Hematopoietic multipotent progenitor cell treated with erythropoietin and hydrocortisone succinate and interleukin-3 and kit ligand, for 6 days (in vitro differentiated cells): ENCODE measurements at regions not wholly inside any gene's neighbourhood (a gene's known extent, or its start where the extent isn't known, plus 50 kb on each side); places are given as distances from the start of the nearest gene placed in this dataset.
"Not testable (repeated sequence)": the region's sequence is repeated elsewhere in the genome, so short reads cannot be mapped to it uniquely, and the experiment has no call there.

Experiments
- DNase-seq: peaks from one replicate; pipeline ENCODE4 v3.0.0-alpha.2; 2015

- no peak for DNase-seq
These were observed 839.7 kb downstream of the CDH11 start for GRCh38 chr16:64282181-64282580.

GRCh38 chr16:64280317-64280716 lies 841.5 kb downstream of the CDH11 start:
- no peak for DNase-seq

GRCh38 chr16:64278196-64278595 lies 843.7 kb downstream of the CDH11 start:
- no peak for DNase-seq

- no peak for DNase-seq
These were observed 845.2 kb downstream of the CDH11 start for GRCh38 chr16:64276646-64277045.

- no peak for DNase-seq
These were observed 849.8 kb downstream of the CDH11 start for GRCh38 chr16:64272028-64272427.

GRCh38 chr16:64269756-64270155 lies 852.1 kb downstream of the CDH11 start:
- no peak for DNase-seq

- DNase-seq: no peak
These were observed 856.1 kb downstream of the CDH11 start for GRCh38 chr16:64265756-64266155.

GRCh38 chr16:64260631-64261401 lies 861.0 kb downstream of the CDH11 start:
- not testable (repeated sequence) for DNase-seq

- no peak for DNase-seq
These were observed 867.2 kb downstream of the CDH11 start for GRCh38 chr16:64254443-64255367.

GRCh38 chr16:64253525-64253924 lies 868.3 kb downstream of the CDH11 start:
- DNase-seq: no peak

- DNase-seq: no peak
These were observed 868.8 kb downstream of the CDH11 start for GRCh38 chr16:64253096-64253495.

GRCh38 chr16:64251742-64252141 lies 870.1 kb downstream of the CDH11 start:
- DNase-seq: no peak

GRCh38 chr16:64250866-64251265 lies 871.0 kb downstream of the CDH11 start:
- DNase-seq: no peak

GRCh38 chr16:64242492-64242891 lies 879.4 kb downstream of the CDH11 start:
- no peak for DNase-seq

- no peak for DNase-seq
These were observed 881.3 kb downstream of the CDH11 start for GRCh38 chr16:64240586-64240985.

GRCh38 chr16:64238571-64238970 lies 883.3 kb downstream of the CDH11 start:
- no peak for DNase-seq

GRCh38 chr16:64236316-64236715 lies 885.5 kb downstream of the CDH11 start:
- no peak for DNase-seq

- no peak for DNase-seq
These were observed 887.7 kb downstream of the CDH11 start for GRCh38 chr16:64234200-64234599.

GRCh38 chr16:64225696-64226095 lies 896.2 kb downstream of the CDH11 start:
- no peak for DNase-seq

- no peak for DNase-seq
These were observed 896.8 kb downstream of the CDH11 start for GRCh38 chr16:64225036-64225435.

- DNase-seq: no peak
These were observed 903.9 kb downstream of the CDH11 start for GRCh38 chr16:64217789-64218535.

- no peak for DNase-seq
These were observed 906.1 kb downstream of the CDH11 start for GRCh38 chr16:64215730-64216129.

GRCh38 chr16:64211331-64211730 lies 910.5 kb downstream of the CDH11 start:
- DNase-seq: no peak
